IMR-90 (cell line): ENCODE measurements at regions not wholly inside any gene's neighbourhood (a gene's known extent, or its start where the extent isn't known, plus 50 kb on each side); places are given as distances from the start of the nearest gene placed in this dataset.

ENCODE experiments used
- ATAC-seq: fragments of 200-7000 bp; cut with Tn5 transposase; 2 replicates; pipeline ENCODE4 v1.9.1; 2020; ENCODE audit warnings: low read depth, mild to moderate bottlenecking, moderate library complexity
- BruUV-seq: library from RNA; stranded (reverse); fragments of 400-500 nt; replicated peaks from 2 replicates; lab custom pipeline; 2021; lab: Mats Ljungman, UMichigan
- CTCF ChIA-PET: fragments of 300-600 bp; formaldehyde crosslinking; extraction: SDS; loops from one replicate; lab custom pipeline; 2021; ENCODE audit warnings: antibody characterized with exemption; lab: Yijun Ruan, JAX
- POLR2A ChIA-PET: fragments of 300-600 bp; sonication (Branson Sonifier 250); formaldehyde crosslinking; loops from one replicate; lab custom pipeline; 2022; ENCODE audit warnings: antibody characterized with exemption; ENCODE audit not compliant: unreplicated experiment; lab: Charles Lee
- DNase-seq: peaks from one replicate; pipeline ENCODE4 v3.0.0; 2013
- H2AFZ ChIP-seq: replicated peaks from 2 replicates; pipeline ENCODE3; 2013; ENCODE audit warnings: low read length, mild to moderate bottlenecking; ENCODE audit not compliant: poor library complexity
- H2AK5ac ChIP-seq: 2 replicates; pipeline ENCODE4 v1.6.1; 2013; ENCODE audit warnings: low read depth, low read length, inconsistent platforms
- H2AK9ac ChIP-seq: replicated peaks from 2 replicates; pipeline ENCODE3; 2013; ENCODE audit warnings: mild to moderate bottlenecking, low read depth, low read length, moderate library complexity; ENCODE audit not compliant: poor library complexity
- H2BK120ac ChIP-seq: 2 replicates; pipeline ENCODE4 v1.6.1; 2013; ENCODE audit warnings: low read depth, low read length, inconsistent platforms
- H2BK15ac ChIP-seq: 3 replicates; pipeline ENCODE4 v1.6.1; 2013; ENCODE audit warnings: low read depth, low read length, inconsistent platforms
- H2BK20ac ChIP-seq: 2 replicates; pipeline ENCODE4 v1.6.1; 2013; ENCODE audit warnings: low read depth, mild to moderate bottlenecking, inconsistent platforms, low read length, moderate library complexity
- H2BK5ac ChIP-seq: 2 replicates; pipeline ENCODE4 v1.6.1; 2013; ENCODE audit warnings: mild to moderate bottlenecking, low read depth, low read length, inconsistent platforms; ENCODE audit not compliant: poor library complexity, severe bottlenecking
- H3K14ac ChIP-seq: replicated peaks from 2 replicates; pipeline ENCODE4 v1.6.1; 2013; ENCODE audit warnings: low read depth, low read length, inconsistent platforms
- H3K18ac ChIP-seq: 2 replicates; pipeline ENCODE4 v1.6.1; 2013; ENCODE audit warnings: low read depth, low read length, control low read depth
- H3K23ac ChIP-seq: 2 replicates; pipeline ENCODE4 v1.6.1; 2013; ENCODE audit warnings: low read depth, low read length, inconsistent platforms
- H3K27ac ChIP-seq: 2 replicates; pipeline ENCODE4 v1.5.1; 2013; ENCODE audit warnings: mild to moderate bottlenecking, control low read depth, low read length; ENCODE audit not compliant: insufficient read depth
- H3K27me3 ChIP-seq: 2 replicates; pipeline ENCODE4 v1.6.1; 2013; ENCODE audit warnings: low read length; ENCODE audit not compliant: control insufficient read depth, insufficient read depth
- H3K36me3 ChIP-seq: 2 replicates; pipeline ENCODE4 v1.6.1; 2013; ENCODE audit warnings: low read length, mixed read lengths; ENCODE audit not compliant: control insufficient read depth, insufficient read depth
- H3K4ac ChIP-seq: 2 replicates; pipeline ENCODE4 v1.6.1; 2013; ENCODE audit warnings: low read depth, low read length, inconsistent platforms
- H3K4me1 ChIP-seq: 2 replicates; pipeline ENCODE4 v1.6.1; 2013; ENCODE audit warnings: low read length, mixed read lengths; ENCODE audit not compliant: control insufficient read depth, insufficient read depth
- H3K4me2 ChIP-seq: 2 replicates; pipeline ENCODE4 v1.6.1; 2013; ENCODE audit warnings: low read depth, mild to moderate bottlenecking, control low read depth, low read length, moderate library complexity
- H3K4me3 ChIP-seq: 2 replicates; pipeline ENCODE4 v1.5.1; 2013; ENCODE audit warnings: low read depth, mild to moderate bottlenecking, control low read depth, low read length, moderate library complexity; ENCODE audit not compliant: insufficient read depth
- H3K56ac ChIP-seq: 2 replicates; pipeline ENCODE4 v1.6.1; 2013; ENCODE audit warnings: low read length, inconsistent platforms; ENCODE audit not compliant: insufficient read depth; ENCODE audit errors: extremely low read depth
- H3K79me1 ChIP-seq, 2 experiments: 2 replicates each; pipeline ENCODE4 v1.6.1; 2013; ENCODE audit warnings: low read length in 2 of 2, inconsistent platforms in 1 of 2, low read depth in 1 of 2
- H3K9ac ChIP-seq: 2 replicates; pipeline ENCODE4 v1.6.1; 2013; ENCODE audit warnings: low read depth, low read length, control low read depth
- H3K9me1 ChIP-seq: 2 replicates; pipeline ENCODE4 v1.6.1; 2013; ENCODE audit warnings: low read length, inconsistent platforms; ENCODE audit not compliant: insufficient read depth
- H3K9me3 ChIP-seq: 2 replicates; pipeline ENCODE4 v1.6.1; 2013; ENCODE audit warnings: low read length; ENCODE audit not compliant: control insufficient read depth, insufficient read depth
- H4K20me1 ChIP-seq: 2 replicates; pipeline ENCODE4 v1.6.1; 2013; ENCODE audit warnings: low read length, inconsistent platforms; ENCODE audit not compliant: insufficient read depth
- H4K5ac ChIP-seq: 2 replicates; pipeline ENCODE4 v1.6.1; 2013; ENCODE audit warnings: mild to moderate bottlenecking, low read depth, low read length, control low read depth
- H4K8ac ChIP-seq, 2 experiments: 2 replicates each; pipeline ENCODE4 v1.6.1; 2013; ENCODE audit warnings: low read depth in 2 of 2, low read length in 2 of 2, control low read depth in 1 of 2, inconsistent platforms in 1 of 2
- H4K91ac ChIP-seq: 2 replicates; pipeline ENCODE4 v1.6.1; 2013; ENCODE audit warnings: low read depth, low read length, inconsistent platforms; ENCODE audit not compliant: insufficient read depth
- BHLHE40 ChIP-seq: fragments of 150-350 bp; IDR thresholded peaks from 2 replicates; pipeline ENCODE4 v1.6.1; 2016; ENCODE audit warnings: mild to moderate bottlenecking, low read depth, low read length
- CEBPB ChIP-seq: IDR thresholded peaks from 2 replicates; pipeline ENCODE4 v1.6.1; 2012; ENCODE audit warnings: low read depth, low read length, improper control_type of control experiment
- CHD1 ChIP-seq: IDR thresholded peaks from 2 replicates; pipeline ENCODE4 v1.6.1; 2012; ENCODE audit warnings: low read depth, low read length, improper control_type of control experiment
- ELK1 ChIP-seq: fragments of 150-350 bp; IDR thresholded peaks from 2 replicates; pipeline ENCODE4 v1.6.1; 2016; ENCODE audit warnings: low read depth, mild to moderate bottlenecking, low read length, moderate library complexity, borderline replicate concordance
- FOS ChIP-seq: fragments of 150-350 bp; IDR thresholded peaks from 2 replicates; pipeline ENCODE4 v1.6.1; 2016; ENCODE audit warnings: low read depth, low read length
- MAFK ChIP-seq: IDR thresholded peaks from 2 replicates; pipeline ENCODE4 v1.6.1; 2012; ENCODE audit warnings: low read depth, low read length, improper control_type of control experiment
- MAZ ChIP-seq: IDR thresholded peaks from 2 replicates; pipeline ENCODE4 v1.6.1; 2012; ENCODE audit warnings: low read depth, mild to moderate bottlenecking, low read length, improper control_type of control experiment, moderate library complexity, borderline replicate concordance
- MXI1 ChIP-seq: IDR thresholded peaks from 2 replicates; pipeline ENCODE4 v1.6.1; 2012; ENCODE audit warnings: low read depth, mild to moderate bottlenecking, low read length, moderate library complexity, borderline replicate concordance
- NFE2L2 ChIP-seq: fragments of 150-350 bp; IDR thresholded peaks from 2 replicates; pipeline ENCODE4 v1.6.1; 2016; ENCODE audit warnings: low read depth, mild to moderate bottlenecking, low read length
- POLR2A ChIP-seq: IDR thresholded peaks from 2 replicates; pipeline ENCODE4 v1.6.1; 2012; ENCODE audit warnings: mild to moderate bottlenecking, low read depth, low read length
- RAD21 ChIP-seq: IDR thresholded peaks from 2 replicates; pipeline ENCODE4 v1.6.1; 2012; ENCODE audit warnings: low read length, improper control_type of control experiment
- RCOR1 ChIP-seq: IDR thresholded peaks from 2 replicates; pipeline ENCODE4 v1.6.1; 2012; ENCODE audit warnings: mild to moderate bottlenecking, low read length, improper control_type of control experiment; ENCODE audit not compliant: insufficient replicate concordance
- RFX5 ChIP-seq: IDR thresholded peaks from 2 replicates; pipeline ENCODE4 v1.8.0; 2012; ENCODE audit warnings: low read depth, mild to moderate bottlenecking, low read length, moderate library complexity
- SMC3 ChIP-seq: fragments of 150-350 bp; IDR thresholded peaks from 2 replicates; pipeline ENCODE4 v1.6.1; 2016; ENCODE audit warnings: low read depth, mild to moderate bottlenecking, antibody characterized with exemption, low read length, moderate library complexity
- USF2 ChIP-seq: fragments of 150-350 bp; IDR thresholded peaks from 2 replicates; pipeline ENCODE4 v1.6.1; 2017; ENCODE audit warnings: mild to moderate bottlenecking, antibody characterized with exemption, low read length, low read depth
- WGBS, 2 experiments: methylation state at CpG; one replicate each; pipeline versions ENCODE4 v1.1.5 to v1.1.7; 2013; ENCODE audit warnings: missing lambda C conversion rate in 2 of 2; ENCODE audit not compliant: insufficient read length in 1 of 2; ENCODE audit errors: extremely low coverage in 2 of 2; 5-methylcytosine and 5-hydroxymethylcytosine counted together
- dilution Hi-C: fragments of 300-500 bp; cut with HindIII; formaldehyde crosslinking; loops from one replicate; pipeline ENCODE4 v1.14.3; 2018; ENCODE audit warnings: low sequenced_read_pairs; ENCODE audit not compliant: unreplicated experiment
- in situ Hi-C: fragments of 300-500 bp; cut with MboI; formaldehyde crosslinking; loops from 3 replicates; pipeline ENCODE4 v1.14.3; 2019; ENCODE audit warnings: low sequenced_read_pairs, inconsistent platforms, mixed read lengths
- intact Hi-C: fragments of 100-400 bp; cut with micrococcal nuclease; formaldehyde crosslinking; loops from 2 replicates; pipeline ENCODE4 v1.10.0; 2022
- TF ChIP-seq, protein P1 (sequence below): conservative IDR thresholded peaks from 2 replicates; pipeline ENCODE4 v1.5.1; 2012; ENCODE audit warnings: mild to moderate bottlenecking, low read depth, low read length, improper control_type of control experiment

DNA sequence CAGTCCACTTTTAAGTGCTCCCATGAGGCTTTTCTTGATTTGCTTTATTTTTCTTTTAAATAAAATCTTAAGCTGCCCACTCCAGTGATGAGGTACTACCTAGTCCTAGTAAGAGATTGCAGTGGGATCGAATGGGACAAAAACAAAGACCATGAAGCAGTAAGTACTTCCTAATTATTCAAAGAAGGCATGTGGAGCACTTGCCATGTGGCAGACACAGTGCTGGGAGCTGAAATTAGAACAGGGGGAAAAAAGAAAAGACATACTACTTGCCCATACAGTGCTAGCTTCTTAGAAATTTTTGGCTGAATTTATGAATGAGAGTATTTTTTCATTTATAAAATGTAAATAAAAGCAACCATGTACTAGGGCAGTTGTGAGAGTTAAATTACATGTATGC is 239.9 kb upstream of the TNC start:
- ATAC-seq, result no peak

More for the DNA sequence above, 239.9 kb upstream of the TNC start:
- no TSS peak for BruUV-seq
- Histone ChIP-seq H3K27me3 (no peaks in the 10 kb centered on the region; the same call in 1 of the 2 replicates), H3K4me3 (no peak overlapping the region), H3K9me3 (no peaks in the 10 kb centered on the region), H3K14ac (no peak overlapping the region), H3K79me1 (no peaks in the 10 kb centered on the region), H2AK9ac (no peak overlapping the region), H3K56ac (no peak overlapping the region), H4K91ac (no peak overlapping the region), H3K23ac (no peak overlapping the region), H2BK5ac (no peak overlapping the region), H2AFZ (no peak overlapping the region), H4K8ac (no peak overlapping the region), H2BK20ac (no peak overlapping the region), H3K4me2 (no peak overlapping the region), H4K20me1 (no peaks in the 10 kb centered on the region), H3K4ac (no peak overlapping the region), H3K9me1 (no peaks in the 10 kb centered on the region), H3K36me3 (no peaks in the 10 kb centered on the region), H3K18ac (no peak overlapping the region), H2BK120ac (no peak overlapping the region), H3K9ac (no peak overlapping the region), H4K5ac (no peak overlapping the region; the same call in 1 of the 2 replicates), H3K4me1 (peaks cover 2% of the 10 kb centered on the region), H3K27ac (no peak overlapping the region), H2BK15ac (no peak overlapping the region), H2AK5ac (no peak overlapping the region)
- WGBS, 2 experiments, result no CpG with 5 or more reads among the region's 1 CpG
- POLR2A ChIA-PET, result no interaction called here
- in situ Hi-C loops (no loop called here), dilution Hi-C loops (no loop called here), intact Hi-C loops (no loop called here)
- TF ChIP-seq MAZ (no peak), POLR2A (no peak), CHD1 (no peak), NFE2L2 (no peak), USF2 (no peak), SMC3 (no peak), FOS (no peak), RFX5 (no peak), MAFK (no peak), RCOR1 (no peak), ELK1 (no peak), MXI1 (no peak), BHLHE40 (no peak), RAD21 (no peak), CEBPB (no peak)
- TF ChIP-seq, protein P1, sequence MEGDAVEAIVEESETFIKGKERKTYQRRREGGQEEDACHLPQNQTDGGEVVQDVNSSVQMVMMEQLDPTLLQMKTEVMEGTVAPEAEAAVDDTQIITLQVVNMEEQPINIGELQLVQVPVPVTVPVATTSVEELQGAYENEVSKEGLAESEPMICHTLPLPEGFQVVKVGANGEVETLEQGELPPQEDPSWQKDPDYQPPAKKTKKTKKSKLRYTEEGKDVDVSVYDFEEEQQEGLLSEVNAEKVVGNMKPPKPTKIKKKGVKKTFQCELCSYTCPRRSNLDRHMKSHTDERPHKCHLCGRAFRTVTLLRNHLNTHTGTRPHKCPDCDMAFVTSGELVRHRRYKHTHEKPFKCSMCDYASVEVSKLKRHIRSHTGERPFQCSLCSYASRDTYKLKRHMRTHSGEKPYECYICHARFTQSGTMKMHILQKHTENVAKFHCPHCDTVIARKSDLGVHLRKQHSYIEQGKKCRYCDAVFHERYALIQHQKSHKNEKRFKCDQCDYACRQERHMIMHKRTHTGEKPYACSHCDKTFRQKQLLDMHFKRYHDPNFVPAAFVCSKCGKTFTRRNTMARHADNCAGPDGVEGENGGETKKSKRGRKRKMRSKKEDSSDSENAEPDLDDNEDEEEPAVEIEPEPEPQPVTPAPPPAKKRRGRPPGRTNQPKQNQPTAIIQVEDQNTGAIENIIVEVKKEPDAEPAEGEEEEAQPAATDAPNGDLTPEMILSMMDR, result no peak
- CTCF ChIA-PET, result no interaction called here
- DNase-seq, result no peak
